Middle frontal gyrus (tissue), 1 donor: ENCODE measurements at regions not wholly inside any gene's neighbourhood (a gene's known extent, or its start where the extent isn't known, plus 50 kb on each side); places are given as distances from the start of the nearest gene placed in this dataset.

Source experiments
- DNase-seq: peaks from one replicate; pipeline ENCODE4 v3.0.0-alpha.2; 2015; ENCODE audit warnings: low spot score; ENCODE audit errors: extremely low spot score

DNA sequence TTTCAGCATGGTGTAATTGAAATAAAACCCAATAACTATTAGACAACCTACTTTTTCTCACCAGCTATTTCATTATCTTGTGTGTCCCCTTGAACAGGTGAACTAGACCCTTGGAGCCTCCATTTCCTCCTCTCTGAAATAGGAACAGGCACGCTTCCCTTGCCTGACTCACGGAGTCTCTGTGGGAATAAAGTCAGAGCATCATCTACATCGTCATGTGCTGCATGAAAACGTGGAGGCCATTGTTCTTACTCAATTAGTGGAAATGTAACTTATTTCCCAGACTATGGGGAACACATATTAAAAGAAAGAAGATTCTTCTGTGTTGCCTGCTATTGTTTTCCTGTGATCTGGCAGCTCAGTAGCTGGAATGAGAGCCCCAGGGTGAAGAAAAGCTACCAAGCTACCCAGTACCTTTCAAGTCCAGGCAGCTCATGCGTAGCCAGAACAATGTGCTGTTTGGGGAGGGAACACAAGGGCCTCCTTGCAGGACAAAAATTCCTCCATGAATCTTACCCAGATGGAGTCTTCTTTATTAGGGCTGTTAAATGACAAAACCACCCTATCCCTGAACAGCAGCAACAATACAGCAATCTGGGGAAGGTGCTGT is 59.8 kb downstream of the SOX11 start:
- DNase-seq = no peak

DNA sequence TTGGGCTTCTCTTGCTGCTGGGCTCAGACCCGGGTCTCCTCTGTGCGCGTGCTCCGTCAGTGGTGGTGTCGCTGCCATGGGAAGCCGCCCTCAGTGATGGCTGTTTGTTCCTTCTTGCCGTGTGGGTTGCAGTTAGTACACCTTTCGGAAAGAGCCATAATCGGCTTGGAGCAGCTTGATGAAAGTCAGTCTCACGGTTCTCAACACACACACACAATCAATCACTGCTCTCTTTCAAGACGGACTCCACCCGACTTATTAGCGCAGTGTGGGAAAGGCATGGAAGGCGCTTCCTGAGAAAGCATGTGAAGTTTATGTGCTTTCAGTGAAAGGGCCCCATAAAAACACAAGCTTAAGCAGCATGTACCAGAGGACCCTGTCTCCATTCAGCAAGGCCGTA is 64.1 kb downstream of the SOX11 start:
- no peak for DNase-seq

GRCh38 chr2:5758346-5758745 is 66.2 kb downstream of the SOX11 start:
- DNase-seq = no peak

DNA sequence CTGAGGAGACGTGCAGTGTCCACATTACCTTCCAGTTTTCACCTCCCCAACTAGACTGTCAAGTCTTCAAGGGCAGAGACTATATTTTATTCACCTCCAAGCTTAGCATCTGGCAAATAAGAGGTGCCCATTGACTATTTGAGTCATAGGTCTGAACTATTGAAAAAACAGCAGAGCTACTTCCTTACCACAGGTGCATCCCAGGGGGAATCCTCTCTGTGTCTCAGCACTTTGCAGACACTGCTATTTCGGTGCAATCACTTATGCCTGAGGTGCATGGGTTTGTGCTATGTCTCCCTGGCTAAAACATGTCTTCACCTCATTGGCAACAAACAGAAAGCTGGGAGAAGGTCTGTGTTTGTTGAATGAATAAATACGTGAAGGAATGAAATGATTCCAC is 67.8 kb downstream of the SOX11 start:
- no peak for DNase-seq

DNA sequence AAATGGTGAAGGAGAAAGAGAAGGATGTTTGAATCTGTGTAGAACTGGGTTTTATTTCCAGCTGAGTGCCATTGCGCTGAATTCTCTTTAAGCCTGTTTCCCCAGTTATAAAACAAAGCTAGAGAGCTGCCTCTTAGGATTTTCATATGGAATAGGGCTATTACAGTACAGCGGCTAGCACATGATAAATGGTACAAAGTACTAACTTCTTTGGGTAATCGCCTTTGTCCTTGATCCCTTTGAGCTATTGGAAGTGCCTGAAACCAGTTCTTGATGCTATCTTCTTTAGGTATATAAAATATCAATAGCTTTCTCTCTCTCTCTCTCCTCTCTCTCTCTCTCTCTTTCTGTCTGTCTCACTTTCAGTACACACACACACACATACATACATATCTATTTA is 71.3 kb downstream of the SOX11 start:
- DNase-seq = no peak

DNA sequence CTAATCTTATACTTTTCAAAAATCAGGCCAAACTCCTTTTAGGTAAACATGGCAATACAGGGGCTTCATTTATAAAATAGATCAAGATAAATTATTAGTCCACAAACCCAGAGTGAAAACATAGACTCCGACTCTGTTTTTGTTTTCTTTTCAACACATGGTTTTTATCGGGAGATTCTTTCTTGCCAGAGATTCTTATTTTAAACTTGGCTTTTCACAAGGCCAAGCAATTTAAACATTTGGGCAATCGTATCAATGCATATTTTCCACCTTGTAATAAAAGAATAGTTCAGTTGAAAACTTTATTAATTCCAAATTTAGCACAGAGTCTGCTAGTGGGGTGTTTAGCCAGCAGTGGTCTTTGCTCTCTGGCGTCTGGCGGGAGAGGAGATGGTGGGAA is 71.9 kb downstream of the SOX11 start:
- no peak for DNase-seq

- DNase-seq = no peak
Observed at GRCh38 chr2:5766056-5766455, 73.9 kb downstream of the SOX11 start.

DNA sequence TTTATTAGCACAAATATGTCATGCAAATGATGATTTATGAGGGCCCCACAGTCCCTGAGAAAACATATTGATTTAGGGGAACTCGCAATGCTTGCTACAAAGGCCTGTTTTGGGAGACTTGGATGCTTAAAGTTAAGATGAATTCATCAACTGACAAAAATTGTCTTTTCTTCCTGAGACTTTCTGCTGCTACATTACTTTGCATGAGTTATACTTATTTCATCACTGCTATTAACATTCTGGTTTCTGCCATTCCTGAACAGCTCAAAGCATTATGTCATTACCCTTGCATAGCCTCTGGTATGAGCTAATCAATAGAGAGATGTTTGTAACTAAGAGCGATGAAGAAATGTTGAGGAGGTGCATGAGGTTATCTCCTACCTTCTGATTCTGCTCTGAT is 74.4 kb downstream of the SOX11 start:
- DNase-seq = no peak

DNA sequence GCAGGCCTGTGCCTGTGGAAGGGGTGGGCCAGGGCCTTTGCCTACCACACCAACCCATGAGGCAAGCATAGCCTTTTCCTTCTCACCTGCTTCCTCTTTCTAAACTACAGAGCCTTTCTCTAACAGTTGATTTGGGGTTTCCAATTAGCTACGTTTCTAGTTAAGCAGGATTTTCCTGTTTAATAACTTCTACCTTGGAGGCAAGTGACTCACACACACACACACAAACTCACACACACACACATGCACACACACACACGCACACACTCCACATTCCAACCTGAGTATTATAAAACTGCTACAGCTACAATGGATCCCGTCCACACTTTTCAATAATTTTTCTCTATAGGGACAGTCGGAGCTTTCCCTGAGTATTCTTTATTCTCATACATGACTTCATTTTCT is 84.9 kb downstream of the SOX11 start:
- DNase-seq = no peak

GRCh38 chr2:5781679-5782078 is 89.5 kb downstream of the SOX11 start:
- DNase-seq = no peak

DNA sequence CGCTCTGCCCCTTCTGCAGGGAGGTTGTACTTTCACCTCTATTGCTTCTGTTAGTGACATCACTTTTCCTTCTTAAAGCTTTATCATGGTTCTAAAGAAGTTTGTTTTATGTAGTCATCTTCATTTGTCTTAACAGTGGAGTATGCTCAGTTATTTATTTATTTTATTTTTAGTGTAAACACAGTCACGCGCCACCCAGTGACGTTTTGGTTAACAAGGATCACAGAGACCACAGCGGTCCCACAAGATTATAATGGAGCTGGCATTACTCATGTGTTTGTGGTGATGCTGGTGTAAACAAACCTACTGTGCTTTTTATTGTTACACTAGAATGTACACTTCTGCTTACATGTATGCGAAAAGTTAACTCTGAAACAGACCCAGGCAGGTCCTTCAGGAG is 89.9 kb downstream of the SOX11 start:
- DNase-seq = no peak

GRCh38 chr2:5788447-5788846 is 96.3 kb downstream of the SOX11 start:
- DNase-seq = no peak

DNA sequence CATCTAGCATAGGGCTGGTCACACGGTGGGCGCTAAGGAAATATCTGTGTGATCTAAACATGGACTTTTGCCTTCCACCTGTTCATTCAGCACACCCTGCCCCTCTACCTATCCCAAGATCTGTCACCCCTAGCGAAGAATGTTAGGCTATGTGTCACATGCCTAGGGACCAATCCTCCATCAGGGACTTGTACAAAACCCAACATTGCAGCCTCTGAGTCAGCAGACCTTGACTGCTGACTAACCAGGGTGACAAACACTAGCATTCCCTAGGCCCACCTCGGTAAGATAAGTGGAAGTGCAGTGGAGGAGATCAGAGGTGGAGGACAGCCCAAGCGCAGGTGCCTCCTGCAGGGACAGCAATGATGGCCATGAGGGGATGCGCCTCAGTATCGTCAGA is 99.2 kb downstream of the SOX11 start:
- DNase-seq = no peak

DNA sequence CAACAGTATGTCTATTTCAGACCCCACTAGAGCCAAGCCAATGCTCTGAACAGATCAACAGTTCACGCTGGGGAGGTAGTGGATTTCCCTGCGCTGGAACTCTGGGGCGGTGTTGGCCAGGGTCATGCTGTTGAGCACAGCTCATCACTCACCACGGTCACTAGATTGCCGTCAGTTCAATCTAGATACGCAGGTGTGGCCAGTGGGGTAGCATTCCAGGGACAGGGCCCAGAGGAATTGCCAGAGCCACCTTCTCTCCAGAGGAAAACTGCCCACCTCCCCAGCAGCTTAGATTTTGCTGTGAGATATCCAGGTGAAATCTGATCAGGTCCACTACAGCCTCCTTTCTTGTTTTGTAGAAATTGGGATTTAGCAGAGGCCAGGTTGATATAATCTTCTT is 101.8 kb downstream of the SOX11 start:
- no peak for DNase-seq

- no peak for DNase-seq
Observed at GRCh38 chr2:5798084-5798483, 105.9 kb downstream of the SOX11 start.

DNA sequence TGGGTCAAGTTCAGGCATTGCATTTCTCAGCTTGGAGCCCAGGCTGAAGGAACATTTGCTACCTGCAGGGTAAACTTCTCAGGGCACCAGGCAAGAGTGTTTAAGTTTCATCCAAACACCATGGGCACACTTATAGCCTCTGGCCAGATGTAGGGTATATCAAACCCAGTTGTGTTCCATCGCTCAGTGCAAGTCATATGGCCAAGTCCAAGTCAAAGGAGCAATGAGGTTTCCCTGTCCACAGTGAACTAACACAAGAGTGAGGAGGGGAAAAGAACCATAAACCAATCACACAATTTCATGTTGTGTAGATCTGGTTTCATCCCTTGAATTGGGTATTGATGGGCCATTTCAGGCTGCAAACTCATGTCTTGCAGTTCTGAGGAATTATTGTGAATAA is 107.2 kb downstream of the SOX11 start:
- no peak for DNase-seq

- no peak for DNase-seq
Observed at GRCh38 chr2:5803547-5803946, 111.4 kb downstream of the SOX11 start.

DNA sequence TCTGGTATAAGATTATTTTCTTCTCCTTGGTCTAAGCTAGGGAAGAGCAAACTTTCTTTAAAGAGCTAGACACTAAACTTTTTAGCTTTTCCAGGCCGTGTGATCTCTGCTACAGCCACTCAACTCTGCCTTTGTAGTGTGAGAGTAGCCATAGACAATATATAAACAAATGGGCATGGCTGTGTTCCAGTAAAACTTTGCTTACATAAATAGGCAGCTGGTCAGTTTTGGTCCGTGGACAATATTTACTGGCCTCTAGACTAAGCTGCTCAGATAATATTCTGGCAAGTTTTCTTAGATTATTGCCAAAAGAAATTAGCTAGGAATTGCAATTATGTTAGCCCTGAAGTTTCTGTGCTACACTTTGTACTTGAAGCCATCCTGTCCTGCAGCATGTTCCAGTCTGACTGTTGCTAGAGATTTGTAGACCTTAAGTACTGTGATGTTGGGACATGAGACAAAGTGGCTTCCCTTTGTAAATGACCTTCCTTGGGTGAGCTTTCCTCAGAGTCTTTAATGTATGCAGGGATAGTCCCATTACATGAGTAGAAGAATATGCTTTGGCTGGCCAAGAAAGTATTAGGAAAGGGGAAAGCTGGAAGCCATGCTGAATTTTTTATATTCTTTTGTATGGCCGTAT is 126.9 kb downstream of the SOX11 start:
- no peak for DNase-seq

DNA sequence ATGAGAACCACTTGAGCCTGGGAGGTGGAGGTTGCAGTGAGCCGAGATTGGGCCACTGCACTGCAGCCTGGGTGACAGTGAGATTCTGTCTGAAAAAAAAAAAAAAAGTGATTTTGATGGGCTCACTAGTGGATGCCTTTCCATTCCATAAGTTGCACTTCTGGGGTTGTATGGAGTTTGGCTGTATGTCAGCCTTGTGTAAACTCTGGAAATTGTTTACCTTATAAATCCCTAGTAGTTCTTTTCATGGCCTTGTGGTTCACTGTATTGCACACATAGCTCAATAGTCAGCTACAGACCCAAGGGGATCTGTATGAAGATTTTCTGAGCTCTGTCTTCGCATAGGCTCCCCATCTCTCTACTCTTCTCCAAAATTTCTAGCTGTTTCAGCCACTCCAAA is 131.9 kb downstream of the SOX11 start:
- no peak for DNase-seq

DNA sequence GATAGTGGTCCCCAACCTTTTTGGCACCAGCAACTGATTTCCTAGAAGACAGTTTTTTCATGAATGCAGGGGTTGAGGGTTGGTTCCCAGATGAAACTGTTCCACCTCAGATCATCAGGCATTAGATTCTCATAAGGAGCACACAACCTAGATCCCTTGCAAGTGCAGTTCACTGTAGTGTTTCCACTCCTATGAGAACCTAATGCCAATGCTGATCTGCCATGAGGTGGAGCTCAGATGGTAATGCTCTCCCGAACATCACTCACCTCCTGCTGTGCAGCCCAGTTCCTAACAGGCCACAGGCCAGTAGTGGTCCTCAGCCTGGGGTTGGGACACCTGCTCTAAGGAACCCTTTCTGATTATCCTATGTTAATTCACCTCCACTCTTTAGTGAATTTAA is 133.5 kb downstream of the SOX11 start:
- no peak for DNase-seq

DNA sequence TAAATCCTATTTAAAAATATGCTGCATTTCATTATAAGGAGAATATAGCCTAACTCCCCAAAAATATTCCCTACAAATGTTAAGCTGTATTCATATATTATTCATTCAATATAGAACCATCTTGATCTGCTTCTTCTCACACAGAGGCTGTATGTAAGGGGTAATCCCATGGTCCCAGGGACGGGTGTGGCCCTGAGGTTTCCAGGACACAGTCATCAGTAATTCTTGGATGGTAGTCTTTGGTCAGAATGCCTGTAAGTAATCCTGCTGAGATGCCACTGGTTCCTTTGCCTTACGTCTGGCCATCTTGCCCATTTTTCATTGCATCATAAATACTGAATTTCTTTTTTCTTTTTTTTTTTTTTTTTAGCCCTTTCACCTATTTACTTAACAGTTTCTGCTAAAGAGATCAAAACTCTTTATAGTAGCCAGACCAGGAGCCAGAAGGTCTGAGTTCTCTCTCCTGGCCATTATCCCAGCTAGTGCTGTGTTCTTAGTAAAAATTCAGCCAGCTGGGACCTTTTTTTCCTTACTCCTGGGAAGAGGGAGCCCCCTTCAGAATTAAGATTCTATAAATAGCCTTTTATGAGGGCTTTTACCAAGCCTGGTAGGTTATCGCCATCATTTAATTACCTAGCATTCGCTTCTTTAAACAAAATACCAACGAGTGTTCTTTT is 134.9 kb downstream of the SOX11 start:
- DNase-seq = no peak

DNA sequence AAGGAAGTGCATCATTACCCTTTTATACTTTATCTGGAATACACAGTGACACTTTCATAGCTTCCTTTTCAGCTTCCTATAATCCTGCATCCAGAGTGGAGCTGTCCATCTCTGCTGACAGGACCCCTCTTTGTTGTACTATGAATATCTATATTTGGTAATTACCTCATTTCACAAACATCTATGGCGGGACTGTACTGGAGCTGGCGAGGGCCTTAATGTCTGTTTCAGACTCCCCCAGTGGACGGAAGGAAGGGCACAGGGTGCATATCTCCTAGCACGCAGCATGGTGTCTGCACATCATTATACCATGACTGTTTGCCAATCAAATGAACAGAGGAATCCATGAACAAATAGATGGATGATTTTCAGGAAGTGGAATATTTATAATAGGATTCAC is 142.3 kb downstream of the SOX11 start:
- DNase-seq = no peak

DNA sequence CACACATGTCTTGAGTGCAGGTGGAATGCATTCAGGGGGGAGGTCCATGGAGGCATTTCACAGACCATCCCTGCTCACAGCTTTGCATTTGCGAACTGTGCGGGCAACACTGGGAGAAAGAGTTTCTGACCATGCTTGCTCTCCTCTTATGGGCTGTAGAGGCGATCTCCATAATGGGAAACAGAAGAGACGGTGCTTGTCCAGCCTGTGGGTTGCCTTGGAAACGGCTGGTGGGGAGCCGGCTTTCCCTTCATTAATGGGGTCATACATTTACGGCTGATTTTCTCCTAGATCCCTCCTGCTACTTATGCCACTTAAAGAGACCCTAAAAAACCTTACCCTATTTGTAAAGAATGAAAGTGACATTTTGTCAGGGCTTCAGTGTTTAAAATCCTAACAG is 147.4 kb downstream of the SOX11 start:
- DNase-seq = no peak
